HG03520 (cell line): ENCODE measurements at regions not wholly inside any gene's neighbourhood (a gene's known extent, or its start where the extent isn't known, plus 50 kb on each side); places are given as distances from the start of the nearest gene placed in this dataset.

Experiments used
- ATAC-seq: cut with Tn5 transposase; IDR thresholded peaks from one replicate; pipeline ENCODE4 v1.9.1; 2021; ENCODE audit warnings: mild to moderate bottlenecking, moderate library complexity; ENCODE audit not compliant: unreplicated experiment

DNA sequence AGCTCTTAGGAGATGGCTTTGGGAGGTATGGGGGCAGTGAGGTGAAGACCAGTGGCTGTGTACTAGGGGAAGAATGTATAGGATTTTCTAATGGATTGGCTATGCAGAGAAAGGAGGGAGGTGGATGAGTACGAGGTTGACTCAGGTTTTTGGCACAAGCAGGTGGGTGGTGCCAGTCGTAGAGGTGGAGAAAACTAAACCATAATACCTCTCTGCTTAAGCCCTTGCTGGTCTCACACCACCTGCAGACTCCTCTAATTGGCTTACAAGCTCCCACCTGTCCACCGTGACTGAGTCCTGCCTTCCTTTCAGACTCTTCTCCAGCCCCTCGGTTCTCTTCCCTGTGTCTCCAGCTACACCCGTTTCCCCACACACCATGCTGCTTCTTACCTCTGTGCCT is 521.7 kb upstream of the CLINT1 start:
- ATAC-seq: no peak

DNA sequence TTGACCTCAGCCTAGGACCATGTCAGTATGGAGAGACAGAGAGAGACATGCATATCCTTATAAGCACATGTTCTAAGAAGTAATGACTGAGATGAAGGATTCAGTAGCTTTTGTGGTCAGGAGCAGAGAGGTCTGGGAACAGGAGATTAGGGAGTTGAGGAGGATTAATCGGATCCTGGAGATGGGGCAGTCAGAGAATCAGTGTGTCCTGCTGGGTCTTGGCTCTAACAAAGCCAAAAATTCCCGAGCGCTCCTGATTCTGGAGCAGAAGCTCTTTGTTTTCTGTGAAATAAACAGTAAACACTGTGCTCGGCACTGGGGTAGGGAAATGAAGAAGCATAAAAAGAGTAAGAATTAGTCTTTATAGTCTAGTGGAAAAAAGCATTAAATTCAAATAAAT is 520.0 kb upstream of the CLINT1 start:
- no peak for ATAC-seq

DNA sequence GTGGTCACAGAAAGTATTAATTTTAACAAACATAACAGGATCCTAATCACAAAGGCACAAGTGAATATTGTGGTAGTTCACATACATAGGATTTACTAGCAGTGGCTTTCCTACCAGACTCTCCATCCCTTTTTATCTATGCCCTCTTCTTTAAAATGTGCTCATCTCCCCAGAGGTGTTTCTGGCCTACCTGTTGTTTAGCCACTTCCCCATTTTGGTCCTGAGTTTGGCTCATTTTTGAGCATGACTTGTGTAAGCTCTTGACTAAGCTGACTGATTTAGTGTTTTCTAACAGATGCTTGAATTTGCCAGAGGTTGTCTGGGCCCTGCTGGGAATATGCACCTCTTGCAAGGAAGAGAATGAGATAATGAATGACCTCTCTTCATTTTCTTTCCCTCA is 517.7 kb upstream of the CLINT1 start:
- ATAC-seq: no peak

DNA sequence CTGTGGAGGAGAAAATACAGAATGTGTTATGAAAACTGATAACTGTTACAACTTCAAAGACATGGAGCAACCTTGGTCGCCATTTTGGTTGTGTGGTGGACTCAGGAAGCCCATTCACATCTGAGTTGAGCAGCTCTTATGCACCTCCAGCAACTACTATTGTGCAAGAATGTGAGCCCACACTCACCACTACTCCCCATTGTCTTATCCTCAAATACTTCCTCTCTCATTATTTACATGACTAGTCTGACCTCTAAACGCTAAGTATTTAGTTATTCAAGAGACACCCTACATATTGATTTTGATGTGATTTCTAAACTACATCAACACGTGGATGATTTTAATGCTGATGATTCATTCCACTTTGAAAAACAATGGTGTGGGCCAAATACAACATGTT is 516.6 kb upstream of the CLINT1 start:
- ATAC-seq: no peak

DNA sequence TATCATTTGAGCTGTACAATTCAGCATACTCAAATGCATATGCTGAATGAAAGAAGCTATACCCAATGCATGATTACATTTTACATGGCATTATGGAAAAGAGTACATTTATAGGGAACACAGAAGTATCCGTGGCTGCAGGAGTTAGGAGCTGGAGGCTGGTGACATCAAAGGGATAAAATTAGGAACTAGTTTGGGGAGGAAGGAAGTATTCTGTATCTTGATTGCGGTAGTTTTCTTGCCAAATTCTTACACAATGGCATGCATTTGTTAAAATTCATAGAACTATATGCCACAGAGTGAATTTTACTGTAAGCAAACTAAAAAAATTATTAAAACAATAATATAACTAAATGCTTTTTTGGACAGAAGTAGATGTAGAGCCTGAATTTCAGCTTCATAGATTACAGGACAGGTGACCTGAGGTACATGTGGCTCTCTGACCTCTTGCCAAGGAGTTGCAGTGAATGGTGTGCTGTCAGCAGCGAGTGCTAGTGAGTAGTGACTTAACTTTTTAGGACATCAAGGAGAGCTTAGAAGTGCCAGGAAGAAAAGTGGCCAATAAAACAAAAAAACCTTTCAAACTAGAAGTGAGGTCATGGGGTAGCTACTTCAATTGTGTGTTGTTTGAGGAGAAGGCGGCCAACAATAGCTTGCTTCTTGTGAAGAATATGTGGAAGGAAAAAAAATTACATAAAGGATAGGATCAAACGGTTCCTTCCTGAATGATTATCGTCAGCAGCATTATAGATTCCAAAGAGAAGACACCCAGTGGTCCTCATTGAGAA is 514.9 kb upstream of the CLINT1 start:
- no peak for ATAC-seq

DNA sequence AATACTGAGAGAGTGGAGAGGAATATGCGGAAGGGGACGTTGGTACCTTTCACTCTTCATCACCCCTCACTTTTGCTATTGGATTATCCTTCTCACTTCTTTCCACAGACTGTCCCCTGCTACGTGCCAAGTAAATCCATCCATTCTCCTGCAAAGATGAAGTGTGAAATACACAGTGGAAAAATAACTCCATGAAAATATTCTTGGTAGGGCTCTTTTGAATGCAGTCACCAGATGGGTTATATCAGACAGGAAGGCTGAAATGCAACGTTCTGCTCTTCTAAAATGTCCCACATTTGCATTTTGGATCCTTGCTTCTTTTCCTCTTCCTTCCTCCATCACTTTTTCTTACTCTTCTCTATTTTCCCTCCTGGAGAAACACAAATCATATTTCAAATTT is 510.3 kb upstream of the CLINT1 start:
- no peak for ATAC-seq

DNA sequence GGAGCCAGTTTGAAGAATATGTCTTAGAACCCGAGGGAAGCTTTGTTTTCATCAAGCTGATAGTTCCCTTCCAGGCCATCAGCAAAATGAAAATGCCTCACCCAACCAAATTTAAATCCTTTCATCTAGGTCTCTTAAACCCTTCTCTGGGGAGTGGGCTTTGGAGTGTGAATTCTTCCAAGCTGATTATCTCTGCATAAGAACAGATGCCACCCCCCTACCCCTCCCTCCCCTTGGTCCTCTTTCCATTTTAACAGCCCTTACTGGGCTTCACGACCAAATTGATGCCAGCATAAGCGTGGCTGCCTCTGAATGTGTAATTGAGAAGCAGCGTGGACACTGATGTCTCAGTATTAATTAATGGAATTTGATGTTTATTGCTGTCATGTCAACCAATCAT is 509.7 kb upstream of the CLINT1 start:
- ATAC-seq: no peak

DNA sequence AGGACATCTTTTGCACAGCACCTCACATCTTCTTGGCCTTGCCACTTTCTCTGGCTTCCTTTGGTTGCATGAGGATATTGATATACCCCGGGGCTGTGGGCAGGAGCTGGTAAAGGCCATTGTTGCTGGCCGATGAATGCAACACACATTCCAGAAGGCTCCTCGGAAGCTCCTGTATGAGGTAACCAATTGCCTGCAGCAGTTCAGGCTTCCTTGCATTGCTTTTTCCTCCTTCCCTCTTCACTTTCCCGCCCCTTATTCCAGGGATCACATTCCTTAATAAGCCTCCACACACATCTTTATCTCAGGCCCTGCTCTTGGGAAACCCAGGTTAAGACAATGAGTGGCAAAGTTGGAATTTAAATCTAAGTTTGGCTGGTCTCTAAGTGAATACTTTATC is 505.4 kb upstream of the CLINT1 start:
- ATAC-seq: no peak

DNA sequence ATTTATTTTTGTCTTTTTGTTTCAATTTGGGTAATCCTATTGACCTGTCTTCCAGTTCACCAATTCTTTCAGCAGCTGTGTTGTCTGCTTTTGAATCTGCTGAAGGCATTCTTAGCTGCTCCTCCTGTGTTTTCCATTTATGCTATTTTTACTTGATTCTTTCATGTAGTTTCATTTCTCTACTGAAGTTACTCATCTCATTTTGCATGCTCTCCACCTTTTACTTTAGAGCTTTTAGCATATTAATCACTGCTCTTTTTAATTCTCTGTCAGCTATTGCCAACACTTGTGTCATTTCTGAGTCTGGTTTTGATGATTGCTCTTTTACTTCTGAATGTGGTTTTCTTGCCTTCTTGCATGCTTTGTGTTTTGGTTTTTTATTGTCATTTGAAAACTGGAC is 496.0 kb upstream of the CLINT1 start:
- no peak for ATAC-seq

DNA sequence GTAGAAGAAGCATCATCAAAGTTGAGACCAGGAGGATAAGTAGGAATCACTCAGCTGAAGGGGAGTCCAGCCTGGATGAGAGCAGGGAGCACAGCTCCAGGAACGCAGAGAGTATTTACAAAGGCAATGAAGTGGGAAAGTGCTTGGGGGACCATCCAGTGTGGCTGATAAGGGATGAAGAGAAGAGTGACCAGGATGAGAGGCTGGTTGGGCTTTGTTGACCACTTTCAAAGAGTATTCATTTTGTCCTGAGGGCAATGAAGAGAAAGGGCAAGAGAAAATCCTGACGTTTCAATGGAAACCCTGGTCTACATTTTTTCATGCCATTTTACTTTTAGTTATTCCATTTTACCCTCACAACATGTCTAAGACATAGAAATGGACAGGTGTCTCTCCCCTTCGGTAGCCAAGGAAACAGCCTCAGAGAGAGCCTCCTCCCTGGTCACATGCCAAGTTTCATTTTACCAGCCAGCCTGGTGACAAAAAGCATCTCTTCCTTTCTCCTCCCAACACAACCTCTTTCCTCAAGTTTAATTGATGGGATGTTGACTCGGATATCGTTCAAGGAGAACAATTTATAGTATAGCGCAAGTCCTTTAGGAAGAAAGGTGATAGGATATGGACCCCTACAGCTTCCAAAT is 492.7 kb upstream of the CLINT1 start:
- no peak for ATAC-seq

DNA sequence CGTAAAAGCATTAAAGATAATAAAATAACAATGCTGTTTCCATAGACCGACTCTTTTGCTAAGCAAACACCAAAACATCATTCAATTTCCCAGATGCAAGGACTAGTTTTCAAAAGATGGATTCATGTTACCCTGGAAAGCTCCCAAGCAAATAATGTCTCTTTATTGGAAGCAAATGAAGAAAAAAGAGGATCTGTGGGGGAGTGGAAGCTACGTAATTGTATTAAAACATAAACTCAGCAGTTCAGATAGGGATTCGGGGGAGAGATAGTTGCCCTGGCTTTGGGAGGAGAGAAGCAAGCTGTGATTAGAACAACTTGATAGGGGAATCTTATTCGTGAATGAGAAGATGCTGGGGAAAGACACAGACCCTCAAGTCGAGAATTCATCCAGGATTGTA is 491.0 kb upstream of the CLINT1 start:
- ATAC-seq: no peak

DNA sequence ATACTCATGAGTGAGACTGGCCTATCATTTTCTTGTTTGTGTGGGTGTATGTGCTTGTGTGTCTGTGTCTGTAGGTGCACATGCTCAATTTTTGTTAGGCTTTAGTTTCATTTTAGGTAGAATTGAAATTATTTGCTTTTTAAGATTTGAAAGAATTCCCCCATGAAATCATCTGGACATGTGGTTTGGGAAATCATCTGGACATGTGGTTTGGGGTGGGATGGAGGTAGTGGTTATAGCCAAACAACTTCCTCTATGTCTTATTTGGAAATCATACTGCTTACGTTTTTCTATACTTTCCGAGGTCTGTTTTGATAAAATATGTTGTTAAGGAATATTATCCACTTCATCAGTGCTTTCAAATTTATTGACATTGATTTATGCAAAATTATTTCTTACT is 485.4 kb upstream of the CLINT1 start:
- ATAC-seq: no peak

DNA sequence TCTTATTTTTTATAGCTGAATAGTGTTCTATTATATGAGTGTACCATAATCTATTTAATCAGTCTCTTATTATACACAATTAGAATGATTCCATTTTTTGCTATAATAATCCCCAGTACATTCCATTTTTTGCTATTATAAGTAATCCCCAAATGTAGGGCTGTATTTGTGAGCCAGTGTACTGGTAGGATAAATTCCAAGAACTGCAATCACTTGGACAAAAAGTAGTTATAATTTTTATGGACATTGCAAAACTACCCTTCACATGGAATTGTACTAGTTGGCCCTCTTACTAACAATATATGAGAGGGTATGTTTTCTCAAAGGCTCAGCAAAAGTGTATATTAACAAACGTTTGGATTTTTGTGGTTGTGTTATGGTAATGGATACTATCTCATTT is 481.7 kb upstream of the CLINT1 start:
- no peak for ATAC-seq

DNA sequence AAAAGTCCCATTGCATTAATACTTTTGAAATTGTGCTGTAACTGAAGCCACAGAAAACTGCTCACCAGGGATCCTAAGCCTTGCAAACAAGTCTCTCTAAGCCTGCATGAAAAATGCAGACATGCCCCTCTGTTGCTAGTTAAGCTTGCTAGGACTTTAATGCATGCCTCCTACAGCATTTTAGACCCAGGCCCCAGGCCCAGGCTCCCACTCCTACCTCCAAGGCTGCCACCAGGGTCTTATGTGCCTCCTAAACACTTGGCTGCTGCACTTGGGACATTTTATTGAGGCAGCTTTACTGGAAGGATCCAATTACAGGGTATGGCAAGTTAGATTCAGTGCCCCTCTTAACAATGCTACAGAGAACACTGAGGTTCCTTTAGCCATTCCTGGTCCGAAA is 467.3 kb upstream of the CLINT1 start:
- ATAC-seq: no peak

DNA sequence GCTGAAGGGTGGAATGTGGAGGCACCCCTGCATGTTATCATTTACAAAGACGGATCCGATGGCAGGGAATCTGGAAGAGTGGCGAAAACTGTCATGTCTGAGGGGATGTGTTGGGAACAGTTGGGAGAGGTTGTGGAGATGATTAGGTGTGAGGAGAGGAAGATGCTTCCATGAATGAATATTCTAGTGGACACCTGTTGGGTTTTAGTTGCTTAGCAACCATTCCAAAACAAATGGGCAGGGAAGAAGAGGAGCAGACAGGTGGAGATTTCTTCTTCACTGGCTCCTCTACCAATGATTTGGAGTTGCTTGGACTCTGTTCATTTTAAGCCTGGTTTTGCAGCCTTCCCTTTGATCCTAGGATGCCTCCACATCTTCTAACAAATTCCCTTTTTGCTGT is 465.3 kb upstream of the CLINT1 start:
- no peak for ATAC-seq

DNA sequence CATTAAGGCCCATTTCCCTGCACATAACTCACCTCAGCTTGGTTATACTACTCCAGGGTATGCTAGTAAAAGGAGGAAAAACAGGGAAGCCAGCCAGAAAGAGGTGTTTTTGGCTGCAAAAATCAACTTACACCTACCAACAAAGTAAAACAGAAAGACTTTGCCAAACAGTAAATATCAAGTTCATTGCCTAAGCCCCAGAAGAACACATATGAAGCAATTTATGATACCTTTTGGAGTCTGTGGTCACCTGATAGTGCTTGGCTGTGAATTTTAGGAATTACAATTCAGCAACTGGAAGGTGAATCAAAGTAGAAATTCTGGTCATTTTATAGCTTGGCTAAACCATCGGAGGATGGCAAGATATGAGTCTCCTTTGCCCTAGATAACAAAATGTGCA is 463.7 kb upstream of the CLINT1 start:
- ATAC-seq: no peak

DNA sequence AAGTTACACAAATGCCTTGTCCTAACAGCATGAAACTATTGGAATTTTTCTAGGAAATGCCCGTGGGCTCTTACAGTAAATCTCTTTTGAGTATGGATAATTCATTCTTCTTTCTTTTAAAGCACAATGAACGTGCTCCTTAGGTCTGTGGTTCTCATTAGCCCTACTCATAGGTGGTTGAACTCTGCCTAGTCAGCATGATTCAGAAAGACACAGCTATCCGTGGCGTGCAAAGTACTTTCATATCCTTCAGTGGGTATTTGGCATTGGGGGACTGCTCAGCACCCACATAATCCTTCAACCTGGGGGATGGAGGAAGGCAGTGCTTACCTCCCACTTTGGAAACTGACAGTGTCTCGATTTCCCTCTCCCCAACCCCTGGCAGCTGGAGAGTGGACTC is 462.0 kb upstream of the CLINT1 start:
- ATAC-seq: no peak

DNA sequence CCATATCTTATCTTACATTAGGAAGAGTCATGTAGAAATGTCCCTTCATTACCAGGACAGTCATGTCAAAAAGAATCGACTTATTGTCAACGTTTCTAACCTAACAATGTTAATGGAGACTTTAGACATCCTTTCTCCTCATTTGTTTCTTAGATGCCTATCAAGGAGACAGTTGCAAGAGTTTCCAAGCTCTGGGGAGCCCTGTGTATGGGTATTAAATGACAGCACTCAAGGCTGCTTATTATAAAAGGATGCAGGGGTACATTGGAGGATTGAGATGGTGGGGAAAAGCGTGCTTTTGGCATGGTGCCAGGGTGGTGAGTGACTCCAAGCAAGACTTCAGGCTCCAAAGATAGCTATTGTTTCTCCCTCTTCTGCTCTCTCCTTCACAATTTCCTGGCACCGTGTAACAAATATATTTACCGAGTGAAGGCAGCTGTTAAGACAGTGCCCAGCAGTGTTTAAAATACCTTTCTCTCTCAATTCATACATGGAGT is 461.3 kb upstream of the CLINT1 start:
- ATAC-seq: no peak

DNA sequence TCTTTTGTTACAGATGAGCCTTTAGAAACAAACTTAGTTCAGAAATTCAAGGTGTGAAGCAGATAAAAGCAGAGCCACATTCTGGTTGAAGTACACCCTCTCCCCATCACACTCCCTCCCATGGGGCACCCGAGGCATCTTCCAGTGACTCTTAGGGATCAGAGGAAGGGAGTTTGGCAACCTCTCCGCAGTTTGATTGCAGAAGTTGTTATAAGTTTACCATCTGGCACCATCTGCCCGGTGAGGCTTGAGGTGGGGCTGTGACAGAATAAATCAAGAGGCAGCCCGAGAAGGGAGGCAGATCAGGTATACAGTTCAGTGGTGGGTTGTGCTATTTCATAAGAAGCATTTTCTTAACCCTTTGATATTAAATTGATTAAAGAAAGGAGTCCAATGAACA is 458.6 kb upstream of the CLINT1 start:
- ATAC-seq: no peak

DNA sequence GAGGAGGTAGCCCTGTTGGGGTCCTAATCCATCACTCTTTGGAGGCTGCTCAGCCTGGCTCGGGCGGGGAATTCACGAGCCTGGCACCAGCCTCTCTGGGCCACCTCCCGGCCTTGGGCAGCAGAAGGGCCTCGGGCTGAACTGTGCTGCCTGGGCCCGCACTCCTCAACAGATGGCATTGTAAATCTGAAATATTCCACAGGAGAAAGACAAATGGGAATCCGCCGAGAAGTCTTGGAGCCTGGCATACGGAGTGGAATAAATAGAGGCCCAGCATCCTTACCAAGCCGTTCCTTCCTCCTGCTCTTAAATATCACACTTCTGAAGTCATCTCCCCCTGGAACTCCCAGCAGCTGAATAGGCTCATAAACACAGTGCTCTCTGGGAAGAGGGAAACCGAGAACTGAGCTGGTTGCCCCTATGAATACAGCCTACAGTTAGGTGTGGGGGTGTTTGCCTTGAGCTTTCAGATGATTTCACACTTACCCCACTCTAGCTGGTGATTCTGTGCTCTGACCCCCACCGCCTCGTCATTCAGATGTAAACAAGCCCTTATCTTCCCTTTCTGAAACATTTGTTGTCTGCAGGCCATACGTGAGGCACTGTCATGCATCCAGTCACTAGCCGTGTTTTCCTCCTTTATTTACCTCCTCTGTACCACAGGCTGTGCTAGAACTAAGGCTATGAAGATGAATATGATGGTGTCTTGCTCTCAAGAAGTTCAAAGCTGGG is 455.0 kb upstream of the CLINT1 start:
- ATAC-seq: no peak

DNA sequence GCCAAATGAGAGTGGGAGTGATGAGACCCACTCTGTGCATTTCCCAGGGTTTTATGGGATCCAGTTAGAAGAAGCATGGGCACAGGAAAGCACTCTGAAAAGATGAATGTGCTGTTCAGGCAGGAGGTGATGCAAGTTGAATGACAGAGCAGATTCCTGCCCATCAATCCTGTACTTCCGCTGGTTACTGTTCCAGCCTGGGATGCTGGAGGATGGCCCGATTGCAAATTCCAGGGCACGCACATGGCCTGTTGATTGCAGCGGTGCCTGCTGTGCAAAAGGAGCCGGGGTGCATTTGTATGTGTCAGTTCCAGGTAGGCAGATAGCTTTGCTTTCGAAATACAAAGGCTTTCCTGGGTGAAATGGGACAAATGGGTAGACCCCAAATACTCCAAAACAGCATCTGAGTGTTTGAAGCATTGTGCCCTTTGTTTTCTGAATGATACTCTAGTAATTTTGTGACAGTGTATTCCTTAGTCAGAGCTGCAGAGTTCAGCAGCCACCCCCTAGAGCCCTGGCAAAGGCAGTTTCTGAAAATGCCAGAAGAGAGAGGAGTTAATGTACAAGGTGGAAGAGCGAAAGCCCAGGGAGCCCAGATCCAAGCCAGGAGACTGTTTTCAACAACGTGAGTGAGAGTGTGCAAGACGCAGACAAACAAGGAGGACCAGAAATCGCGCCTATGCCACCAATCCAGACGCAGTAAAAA is 454.2 kb upstream of the CLINT1 start:
- ATAC-seq: no peak
